Muscle of back (tissue), 3 donors: ENCODE measurements at regions not wholly inside any gene's neighbourhood (a gene's known extent, or its start where the extent isn't known, plus 50 kb on each side); places are given as distances from the start of the nearest gene placed in this dataset.

ENCODE experiments used
- DNase-seq, 3 donors: peaks; one replicate each; pipeline versions ENCODE4 v3.0.0 to v3.0.0-alpha.2; 2013

DNA sequence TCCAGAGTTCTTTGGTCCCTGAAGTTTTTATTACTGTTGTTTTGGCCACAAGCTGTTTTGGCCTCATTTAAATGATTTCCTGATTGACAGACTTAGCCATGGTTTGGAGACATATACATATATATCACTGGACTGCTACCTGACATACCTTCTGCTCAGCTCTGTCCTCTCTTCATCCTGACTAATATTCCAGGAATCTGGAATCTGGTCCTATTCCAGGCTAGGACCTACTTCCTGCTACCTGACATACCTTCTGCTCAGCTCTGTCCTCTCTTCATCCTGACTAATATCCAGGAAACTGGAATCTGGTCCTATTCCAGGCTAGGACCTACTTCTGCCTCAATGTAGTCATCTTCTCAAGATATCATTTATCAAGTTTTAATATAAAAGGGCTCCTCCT, 724.4 kb upstream of the ROBO1 start:
- no peak for DNase-seq

DNA sequence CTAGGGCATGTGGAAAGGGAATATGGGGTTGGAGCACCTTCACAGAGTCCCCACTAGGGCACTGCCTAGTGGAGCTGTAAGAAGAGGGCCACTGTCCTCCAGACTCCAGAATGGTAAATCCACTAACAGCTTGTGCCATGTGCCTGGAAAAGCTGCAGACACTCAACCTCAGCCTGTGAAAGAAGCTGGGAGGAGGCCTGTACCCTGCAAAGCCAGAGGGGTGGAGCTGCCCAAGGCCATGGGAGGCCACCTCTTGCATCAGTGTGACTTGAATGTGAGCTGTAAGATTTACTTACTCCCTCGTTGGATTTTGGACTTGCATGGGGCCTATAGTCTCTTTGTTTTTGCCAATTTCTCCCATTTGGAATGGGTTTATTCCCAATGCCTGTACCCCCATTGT, 705.2 kb upstream of the ROBO1 start:
- DNase-seq = no peak

DNA sequence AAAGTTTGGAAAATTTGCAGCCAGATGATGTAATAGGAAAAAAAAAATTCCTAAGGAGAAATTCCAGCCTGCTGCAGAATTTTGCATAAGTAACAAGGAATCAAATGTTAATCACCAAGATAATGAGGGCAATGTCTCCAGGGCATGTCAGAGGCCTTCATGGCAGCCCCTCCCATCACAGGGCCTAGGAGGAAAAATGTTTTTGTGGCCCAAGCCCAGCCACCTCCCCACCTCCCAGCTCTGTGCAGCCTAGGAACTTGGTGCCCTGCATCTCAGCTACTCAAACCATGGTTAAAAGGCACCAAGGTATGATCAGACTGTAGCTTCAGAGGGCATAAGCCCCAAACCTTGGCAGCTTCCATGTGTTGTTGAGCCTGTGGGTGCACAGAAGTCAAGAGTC, 704.7 kb upstream of the ROBO1 start:
- DNase-seq = no peak

DNA sequence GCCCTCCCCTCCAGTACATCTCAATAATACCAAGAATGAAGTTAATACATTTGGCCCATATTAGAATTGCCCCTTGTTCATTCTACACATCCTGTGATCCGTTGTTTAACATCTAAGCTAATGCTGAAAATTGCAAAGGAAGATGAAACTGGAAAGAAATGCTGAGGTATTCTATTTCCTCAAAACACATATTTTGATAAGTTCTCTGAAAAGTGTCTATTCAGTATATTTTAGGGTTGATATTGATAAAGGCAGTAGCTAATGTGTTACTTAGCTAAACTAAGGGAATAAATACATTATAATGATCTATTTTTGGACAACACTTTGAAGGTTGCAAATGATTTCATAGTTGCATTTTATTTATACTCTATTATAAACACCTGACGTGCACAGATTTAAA, 702.6 kb upstream of the ROBO1 start:
- no peak for DNase-seq

DNA sequence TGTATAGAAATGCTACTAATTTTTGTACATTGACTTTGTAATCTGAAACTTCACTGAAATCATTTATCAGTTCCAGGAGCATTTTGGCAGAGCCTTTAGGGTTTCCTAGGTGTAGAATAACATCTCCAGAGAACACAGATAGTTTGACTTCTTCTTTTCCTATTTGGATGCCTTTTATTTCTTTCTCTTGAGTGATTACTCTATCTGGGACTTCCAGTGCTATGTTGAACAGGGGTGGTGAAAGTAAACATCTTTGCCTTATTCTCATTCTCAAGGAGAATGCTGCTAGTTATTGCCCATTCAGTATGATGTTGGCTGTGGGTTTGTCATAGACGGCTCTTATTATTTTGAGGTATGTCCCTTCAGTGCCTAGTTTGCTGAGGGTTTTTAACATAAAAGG, 697.9 kb upstream of the ROBO1 start:
- DNase-seq = no peak

DNA sequence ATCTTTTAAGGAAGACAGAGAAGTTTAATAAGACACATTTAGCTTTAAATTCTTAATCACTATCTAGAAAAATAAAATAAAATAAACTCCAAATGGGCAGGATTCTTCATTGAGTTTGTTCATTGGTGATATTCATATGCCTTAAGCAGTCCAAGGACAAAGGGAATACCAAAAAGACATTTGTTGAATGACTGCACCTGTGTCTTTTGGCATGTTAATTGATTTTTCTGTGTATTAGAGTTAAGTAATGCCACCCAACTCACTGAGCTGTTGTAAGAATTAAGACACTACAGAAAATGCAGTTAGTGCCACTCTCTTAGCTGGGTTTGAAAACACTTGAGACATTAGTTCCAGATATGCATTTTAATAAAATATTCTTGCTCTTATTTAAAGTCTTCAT, 683.6 kb upstream of the ROBO1 start:
- DNase-seq = no peak

DNA sequence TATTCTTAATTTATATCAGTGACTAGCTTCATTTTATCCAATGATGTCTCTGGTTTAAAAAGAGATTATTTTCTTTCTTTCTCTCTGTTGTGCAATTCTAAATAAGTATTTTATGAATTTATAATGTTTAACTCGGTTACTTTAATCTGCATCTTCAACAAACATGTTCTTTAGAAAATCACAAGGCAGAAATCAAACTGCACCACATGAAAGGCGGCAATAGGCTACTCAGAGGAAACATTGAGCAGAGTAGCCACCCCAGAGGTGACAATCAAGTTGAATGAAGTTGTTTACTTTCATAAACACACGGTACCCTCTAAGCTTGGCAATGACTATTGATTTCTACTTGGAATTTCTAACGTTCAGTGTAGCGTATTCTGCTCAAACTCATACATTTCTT, 677.8 kb upstream of the ROBO1 start:
- no peak for DNase-seq

DNA sequence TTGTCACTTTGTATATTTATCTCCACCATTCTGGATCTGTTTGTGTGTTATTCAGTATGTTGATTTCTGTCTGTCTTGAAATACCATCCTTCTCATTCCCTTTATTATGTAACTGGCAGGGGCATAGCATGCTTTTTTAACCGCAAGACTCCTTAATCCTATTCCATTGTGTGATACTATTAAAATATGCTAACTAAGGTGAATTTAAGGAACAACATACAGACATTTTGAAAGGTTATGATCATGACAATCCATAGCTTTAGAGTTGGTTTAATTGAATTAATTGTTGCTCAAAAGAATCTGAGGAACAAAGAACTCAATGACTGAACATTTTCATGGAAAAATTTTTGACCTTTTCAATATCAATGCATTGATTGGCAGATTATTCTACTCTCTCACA, 677.3 kb upstream of the ROBO1 start:
- no peak for DNase-seq

DNA sequence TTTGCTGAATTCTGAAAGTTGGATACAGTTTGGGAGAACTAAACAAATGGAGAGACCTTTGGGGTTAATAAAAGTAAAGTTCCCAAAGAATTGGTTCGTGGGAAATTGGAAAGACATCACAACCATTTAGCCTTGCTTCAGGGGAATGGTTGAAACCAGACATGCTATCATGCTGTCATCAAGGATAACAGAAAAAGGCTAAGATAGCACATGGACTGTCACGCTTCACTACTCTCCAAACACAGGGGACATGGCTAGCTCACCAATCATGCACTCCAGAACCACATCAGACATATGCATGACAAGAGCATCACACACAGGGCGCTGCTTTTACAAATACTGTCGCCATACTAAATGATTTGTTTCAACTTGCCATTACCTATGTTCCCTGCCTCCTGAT, 671.7 kb upstream of the ROBO1 start:
- no peak for DNase-seq

DNA sequence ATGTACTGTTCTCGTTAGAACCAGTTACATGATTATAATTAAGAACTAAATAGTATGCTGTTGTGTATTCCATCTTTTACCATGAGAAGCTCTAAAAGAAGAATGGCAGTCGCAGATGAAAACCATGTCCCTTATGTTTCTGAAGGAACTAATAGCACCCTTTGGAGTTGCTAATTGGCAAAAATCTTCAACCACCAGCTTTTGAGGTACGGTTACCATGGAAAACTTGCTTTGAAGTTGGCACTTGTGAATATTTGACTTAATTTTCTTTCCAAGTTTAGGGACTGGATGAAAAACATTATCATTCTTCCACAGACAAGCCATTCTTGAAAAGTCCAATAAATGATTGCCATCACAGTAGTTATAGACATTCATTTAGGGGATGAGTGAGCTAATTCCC, 666.6 kb upstream of the ROBO1 start:
- no peak for DNase-seq

DNA sequence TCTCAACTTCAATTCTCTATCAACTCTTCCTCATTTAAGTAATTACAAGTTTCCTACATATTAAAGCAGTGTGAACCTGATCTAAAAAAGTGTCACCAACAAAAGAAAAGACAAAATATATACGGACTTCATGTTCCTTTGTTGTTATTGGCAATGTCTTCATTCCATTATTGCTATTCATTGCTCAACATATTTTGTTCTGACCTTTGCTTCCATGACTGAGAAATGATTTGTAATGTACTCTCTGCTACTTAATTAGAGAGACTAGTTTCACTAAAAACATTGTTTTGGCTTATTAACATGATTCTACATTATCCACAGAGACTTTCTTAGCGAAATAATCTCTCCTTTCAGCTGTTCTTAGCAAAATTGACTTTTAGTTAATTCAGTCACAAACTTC, 657.2 kb upstream of the ROBO1 start:
- DNase-seq = no peak

DNA sequence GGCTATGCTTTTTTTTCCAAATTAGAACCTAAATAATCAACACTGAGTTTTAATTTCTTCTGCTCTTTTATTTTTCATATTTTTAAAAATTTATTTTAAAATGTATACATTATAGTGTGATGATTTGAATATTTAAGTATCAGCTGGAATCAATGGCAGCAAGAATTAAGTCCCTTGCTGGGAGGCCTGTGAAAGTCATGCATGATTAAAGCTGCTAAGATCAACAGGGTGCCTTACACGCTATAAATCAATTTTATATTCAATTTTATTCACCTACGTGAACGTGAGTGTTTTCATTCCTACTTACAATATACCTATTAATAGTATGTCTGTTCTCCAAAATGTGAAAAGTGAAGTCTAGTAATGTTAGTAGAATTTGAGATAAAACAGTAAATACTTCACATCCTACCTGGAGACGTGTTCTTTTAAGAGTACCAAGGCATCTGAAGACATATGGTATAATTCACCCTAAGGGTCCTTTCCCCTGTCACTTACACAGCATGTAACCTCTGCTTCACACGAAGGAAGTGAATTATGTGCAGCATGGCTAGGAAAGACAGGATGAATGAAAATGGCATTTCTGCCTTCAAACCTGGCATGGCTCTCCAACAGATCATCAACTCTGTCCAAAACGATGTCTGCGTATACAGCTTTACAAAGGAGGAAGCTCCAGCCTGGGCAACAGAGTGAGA, 640.4 kb upstream of the ROBO1 start:
- no peak for DNase-seq

DNA sequence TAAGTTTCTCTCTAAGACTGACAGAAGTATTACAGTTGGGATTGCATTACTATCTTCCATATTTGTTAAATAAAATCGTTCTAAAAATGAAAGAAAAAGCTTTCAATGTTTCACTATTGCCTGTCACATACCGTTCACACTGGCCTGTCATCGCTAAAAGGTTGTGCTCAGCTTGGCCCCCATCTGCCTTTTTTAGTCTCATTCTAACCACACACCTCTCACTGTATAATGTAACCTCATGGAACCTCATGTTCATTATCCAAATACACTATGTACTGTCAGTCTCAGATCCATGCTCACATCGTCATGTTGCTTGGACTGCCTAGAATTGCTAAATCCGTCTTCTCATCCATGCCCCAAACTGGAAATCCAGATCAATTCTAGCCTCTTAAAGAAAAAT, 637.8 kb upstream of the ROBO1 start:
- DNase-seq = no peak

DNA sequence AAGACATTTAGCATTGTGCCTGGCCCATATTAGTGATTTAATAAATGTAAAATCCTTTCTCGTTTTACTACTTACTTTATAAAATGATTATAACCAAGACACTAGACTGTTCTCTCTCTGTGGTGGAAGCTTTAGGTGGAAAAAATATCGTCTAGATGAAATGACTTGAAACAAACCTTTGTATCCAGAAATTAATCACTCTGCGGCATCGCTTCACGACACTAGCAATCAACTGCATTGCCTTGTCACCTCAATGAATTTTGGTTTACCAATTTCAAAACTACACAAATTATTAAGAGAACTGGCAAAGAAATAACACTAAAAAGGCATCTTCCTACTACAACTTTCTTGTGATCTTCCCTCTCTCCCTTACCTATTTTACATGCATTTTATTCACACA, 627.2 kb upstream of the ROBO1 start:
- no peak for DNase-seq

DNA sequence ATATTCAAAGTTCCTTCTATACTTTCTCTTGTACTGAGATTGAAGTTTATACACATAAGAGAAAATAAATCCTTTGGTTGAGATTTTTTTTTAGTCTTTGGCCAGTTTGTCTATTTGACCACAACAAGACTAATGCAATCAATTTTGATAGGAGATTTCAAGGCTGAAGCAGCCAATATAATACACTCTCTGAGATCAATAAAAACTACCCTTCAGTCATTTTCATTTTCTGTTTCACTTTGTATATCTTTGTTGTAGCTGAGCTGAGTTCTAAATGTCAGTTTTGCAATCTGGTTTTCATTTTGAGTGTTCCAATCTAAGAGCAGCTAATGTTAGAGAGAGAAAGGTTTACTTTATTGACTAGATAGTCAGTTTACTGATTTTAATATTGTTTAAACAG, 623.8 kb upstream of the ROBO1 start:
- no peak for DNase-seq

DNA sequence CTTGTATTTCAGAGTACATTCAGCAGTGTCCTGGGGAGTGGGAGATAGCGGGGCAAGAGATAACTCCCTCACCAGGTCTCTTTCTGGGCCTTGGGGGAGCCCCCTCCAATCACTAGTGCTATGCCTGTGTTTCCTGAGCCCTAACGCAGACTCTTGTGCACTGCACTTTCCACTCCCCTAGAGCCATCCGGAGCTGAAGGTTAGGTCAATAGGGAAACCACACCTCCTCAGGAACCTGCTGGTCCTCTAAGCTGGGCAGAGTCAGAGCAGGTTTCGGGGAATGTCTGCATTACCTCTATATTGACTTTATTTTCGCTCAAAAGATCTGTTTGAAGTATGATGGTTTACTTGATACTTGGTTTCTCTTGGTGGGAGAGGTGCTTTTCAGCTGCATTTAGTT, 617.0 kb upstream of the ROBO1 start:
- DNase-seq = no peak

DNA sequence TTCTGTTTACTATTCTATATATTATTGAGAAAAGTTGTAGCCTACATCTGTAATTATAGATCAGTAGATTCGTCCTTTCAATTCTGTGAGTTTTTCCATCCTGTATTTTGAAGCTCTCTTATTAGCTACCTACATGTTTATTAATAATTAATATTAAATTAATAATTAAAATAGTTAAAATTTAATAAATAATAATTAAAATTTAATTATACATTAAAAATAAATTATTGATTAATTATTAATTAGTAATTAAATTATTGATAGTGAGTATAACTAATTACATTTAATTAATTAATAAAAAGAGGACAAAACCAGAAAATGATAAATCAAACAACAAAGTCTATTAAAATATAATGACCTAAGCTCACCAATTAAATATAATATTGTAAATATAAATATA, 606.6 kb upstream of the ROBO1 start:
- no peak for DNase-seq

DNA sequence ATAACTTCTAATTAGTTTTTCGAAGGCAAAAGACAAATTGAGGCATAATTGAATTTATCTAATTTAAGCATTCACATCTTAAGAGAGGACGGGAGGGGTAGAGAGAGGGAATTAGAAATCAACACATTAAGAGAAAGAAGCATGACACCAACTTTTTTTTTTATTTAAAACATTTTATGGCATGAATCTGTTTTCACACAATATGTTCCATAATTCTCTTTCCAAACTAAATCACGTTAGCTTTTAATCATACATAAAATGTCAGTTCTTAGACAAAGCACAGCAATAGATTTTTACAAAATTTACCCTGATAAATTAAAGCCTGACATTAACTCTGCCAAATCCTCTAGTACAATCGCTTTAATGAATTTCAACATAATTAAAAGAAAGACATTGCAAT, 600.8 kb upstream of the ROBO1 start:
- DNase-seq = no peak

DNA sequence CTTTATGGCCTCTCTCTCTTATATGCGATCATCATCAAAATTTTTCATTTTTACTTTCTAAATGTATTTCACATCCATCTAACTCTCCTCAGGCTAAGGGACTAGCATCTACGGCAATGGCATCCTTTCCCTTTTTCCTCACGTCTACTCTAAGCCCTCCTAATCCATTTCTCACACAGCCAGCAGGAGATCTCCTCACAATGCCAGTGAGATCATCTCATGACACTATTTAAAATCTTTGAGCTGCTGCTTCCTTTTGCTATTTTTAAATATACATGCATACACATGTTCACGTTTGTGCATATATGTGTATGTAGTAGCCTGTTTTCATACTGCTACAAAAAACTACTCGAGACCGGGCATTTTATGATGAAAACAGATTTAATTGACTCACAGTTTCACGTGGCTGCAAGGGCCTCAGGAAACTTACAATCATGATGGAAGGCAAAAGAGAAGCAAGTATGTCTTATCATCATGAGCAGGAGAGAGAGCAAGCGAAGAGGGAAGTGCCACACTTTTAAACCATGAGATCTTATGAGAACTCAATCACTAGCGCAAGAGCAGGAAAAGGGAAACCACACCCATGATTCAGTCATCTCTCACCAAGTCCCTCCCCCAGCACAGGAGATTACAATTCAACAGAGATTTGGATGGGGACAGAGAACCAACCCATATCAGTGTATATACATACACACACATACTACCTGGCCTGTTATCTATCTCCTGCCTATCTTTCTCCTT, 599.2 kb upstream of the ROBO1 start:
- no peak for DNase-seq

DNA sequence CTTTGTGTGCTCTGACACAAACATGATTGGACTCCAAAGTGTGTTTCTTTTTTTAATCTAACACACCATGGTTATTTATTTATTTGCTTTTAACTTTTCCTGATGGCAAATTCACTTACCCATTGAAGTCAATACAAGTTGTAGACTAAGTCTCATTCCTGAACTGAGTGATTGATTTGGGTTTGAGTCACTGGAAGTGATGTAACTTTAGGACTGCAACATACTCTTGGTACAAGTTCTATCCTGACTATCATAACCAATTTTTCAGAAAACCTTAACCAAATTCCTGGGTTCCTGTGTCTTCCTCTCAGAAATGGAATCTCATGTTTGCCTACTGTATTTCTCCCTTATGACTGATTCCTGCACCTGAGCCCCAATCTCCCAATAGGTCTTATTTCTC, 590.0 kb upstream of the ROBO1 start:
- DNase-seq = no peak

DNA sequence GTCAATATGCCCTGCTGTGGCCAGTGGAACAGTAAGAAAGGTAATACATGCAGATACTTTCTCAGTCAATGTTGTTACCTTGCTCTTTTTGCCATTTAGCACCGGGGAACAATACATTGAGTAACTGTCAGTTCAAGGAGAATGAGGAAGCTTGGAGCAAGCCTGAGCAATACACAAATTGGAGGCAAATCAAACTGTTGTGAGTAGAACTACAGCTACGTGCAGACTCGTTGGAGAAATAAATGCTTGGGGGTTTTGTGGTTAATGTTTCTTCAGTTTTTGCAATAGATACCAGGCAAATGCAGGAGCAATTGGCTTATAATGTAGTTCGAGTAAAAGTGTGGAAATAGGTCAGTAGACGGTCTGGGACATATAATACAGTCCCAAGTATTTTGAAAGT, 587.3 kb upstream of the ROBO1 start:
- DNase-seq = no peak

DNA sequence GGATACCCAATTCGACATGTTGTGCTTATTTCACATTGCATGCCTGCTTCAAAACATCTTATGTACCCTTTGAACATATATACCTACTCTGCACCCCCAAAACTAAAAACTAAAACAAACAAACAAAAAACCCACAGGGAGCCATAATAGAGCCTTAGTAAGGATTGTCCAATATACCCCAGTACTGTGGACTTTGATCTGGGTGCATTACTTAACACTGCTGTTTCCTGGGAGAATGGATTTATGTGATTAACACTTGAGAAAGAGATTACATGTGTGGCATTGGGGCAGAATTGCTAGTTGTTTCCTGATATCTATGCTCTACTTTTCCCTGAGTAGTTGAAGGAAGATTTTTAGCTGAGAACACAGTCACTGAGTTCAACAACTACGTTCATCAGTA, 583.4 kb upstream of the ROBO1 start:
- DNase-seq = no peak

DNA sequence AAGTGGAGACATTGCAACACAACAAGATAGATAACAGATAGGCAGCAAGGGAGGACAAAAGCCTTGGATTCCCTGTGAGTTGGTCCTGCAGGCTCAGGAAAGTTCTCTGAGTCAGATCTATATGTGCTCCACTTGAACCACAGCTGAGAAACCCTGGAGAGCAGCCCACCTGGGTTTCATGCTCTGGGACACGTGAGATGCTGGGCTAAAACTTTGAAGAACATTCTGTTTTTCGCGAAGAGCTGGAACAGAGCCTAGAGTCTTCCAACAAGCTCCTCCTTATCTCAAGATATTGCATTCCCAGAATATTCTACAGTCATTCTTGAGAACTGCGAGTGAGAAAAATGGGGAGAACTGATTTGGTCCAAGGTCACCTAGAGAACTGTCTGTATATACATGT, 583.0 kb upstream of the ROBO1 start:
- DNase-seq = no peak

DNA sequence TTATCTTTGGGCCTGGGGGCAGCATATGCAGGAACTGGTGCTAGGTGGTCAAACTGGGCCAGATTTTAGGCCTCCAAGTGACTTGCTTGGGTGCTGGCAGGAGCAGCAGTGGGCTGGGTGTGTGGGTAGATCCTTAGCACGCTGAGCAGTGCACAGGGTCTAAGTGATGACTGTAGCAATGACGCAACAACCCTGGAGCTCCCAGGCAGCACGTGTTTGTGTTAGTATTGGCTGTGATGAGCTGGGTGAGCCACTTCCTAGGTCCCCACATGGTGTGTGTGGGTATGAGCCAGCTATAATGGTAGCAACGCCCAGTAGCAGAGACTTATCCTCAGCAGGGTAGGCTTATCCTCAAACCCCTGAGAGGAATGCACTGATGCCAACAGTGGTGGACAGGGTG, 570.6 kb upstream of the ROBO1 start:
- DNase-seq = no peak
